GM19455 (cell line): ENCODE measurements at regions not wholly inside any gene's neighbourhood (a gene's known extent, or its start where the extent isn't known, plus 50 kb on each side); places are given as distances from the start of the nearest gene placed in this dataset.
"Not testable (repeated sequence)": the region's sequence is repeated elsewhere in the genome, so short reads cannot be mapped to it uniquely, and the experiment has no call there.

Source experiments
- ATAC-seq: cut with Tn5 transposase; IDR thresholded peaks from one replicate; pipeline ENCODE4 v1.9.1; 2021; ENCODE audit not compliant: unreplicated experiment

DNA sequence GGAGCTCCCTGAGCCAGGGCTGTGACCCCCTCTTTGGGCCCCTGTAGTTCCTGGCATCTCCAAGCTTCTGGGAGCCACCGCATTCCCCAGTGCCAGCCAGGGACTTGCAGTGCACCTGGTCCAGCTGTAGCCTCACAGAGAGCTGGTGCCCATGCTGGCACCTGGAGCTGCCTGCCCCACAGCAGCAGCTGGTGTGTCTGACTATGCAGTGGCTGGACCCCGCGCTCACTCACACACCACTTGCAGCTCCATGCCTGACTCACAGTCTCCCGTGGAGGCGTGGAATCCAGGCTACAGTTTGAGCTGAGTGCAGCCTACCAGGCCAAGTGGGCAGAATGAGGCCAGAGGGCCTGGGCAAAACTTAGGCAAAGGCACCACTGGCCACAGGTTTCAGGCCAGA is 102.2 kb upstream of the NAMPT start:
- ATAC-seq: no peak

DNA sequence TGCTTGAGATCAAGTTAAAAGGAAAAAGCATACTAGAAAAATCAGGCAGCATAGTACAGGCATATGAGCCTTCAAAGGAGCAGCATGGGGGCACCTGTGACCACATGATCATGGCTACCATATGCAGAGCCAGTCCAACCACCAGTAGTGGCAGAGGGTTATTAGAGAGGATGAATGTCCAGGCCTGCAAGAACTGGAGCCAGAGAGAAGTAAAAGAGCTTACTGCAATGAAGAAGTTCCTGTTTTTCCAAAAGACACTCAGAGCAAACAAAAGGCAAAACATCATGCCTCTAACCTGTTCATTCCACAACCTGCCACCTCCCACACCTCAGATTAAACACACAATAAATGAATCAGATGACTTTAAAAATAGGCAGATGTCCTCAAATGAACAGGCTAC is 99.6 kb upstream of the NAMPT start:
- ATAC-seq: no peak

DNA sequence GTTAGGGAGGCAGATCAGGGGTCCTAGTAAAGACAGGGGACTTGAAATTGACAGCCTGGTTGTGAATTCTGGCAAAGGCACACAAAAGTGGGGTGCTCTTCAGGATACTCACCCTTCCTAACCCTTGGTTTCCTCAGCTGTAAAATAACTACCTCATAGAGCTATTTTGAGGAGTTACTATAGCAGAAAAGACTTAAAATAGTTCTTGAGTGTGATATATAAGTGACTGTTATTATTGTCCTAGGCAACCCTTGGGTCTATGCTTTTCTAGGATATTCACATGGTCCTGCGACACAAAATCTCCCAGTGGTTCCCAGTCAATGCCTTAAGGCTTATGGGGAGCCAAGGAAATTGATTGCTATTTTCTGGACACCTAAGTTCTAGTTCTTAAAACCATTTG is 98.1 kb upstream of the NAMPT start:
- ATAC-seq: no peak

DNA sequence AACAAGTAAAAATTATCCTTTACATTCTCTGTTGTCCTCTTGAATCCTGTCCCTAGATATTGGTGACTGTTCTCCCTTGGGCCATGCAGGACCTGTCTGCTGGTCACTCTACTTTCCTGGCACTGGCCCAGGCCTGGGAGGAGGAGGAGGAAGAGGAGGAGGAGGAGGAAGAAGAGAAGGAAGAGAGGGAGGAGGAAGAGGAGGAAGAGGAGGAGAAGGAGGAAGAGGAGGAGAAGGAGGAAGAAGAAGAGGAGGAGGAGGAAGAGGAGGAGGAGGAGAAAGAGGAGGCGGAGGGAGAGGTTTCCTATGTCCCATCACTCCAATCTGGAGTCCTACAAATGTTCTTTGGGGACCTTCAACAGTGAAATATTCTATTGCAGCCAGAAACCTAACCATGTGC is 97.3 kb upstream of the NAMPT start:
- no peak for ATAC-seq

DNA sequence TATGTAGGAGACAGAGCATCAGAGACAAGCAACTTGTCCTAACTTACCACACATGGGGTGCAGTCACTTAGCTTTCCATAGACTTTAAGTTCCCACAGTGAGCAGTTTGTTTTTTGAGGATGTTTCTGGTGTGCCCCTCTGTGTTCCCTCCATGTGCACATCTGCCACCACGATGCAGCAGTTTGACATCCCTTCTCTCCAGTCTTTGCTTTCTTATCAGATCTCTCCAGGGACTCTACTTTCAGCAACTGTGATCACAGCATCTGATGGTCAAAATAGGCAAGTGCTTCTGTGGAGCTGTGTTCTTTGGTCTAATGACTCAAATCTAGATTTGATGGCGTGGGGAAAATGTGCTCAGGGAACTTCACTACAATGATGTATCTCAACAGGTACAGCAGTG is 96.5 kb upstream of the NAMPT start:
- ATAC-seq: no peak

DNA sequence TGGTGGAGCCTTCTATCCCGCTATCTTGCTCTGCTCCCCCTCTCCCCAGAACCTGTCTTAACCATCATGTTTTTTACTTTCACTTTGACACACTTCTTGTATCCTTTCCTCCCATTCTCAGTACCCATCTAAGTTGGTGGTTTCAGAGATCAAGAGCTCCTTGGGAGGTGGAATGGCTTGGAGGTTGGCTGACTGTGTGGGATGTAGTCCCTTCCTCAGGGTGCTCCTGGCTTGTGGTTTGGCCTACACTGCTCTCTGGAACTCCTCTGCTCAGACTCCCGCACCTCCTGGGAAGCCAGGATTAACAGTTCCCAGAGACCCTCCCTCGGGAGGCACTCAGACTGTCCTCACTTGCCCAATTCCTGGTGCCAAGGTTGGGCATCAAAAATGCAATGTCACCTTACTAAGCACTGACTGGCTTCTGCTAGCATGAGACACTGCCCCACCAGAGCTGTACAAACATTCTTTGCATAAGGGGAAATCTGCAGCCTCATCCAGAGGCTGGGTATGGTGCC is 93.1 kb upstream of the NAMPT start:
- ATAC-seq: no peak

DNA sequence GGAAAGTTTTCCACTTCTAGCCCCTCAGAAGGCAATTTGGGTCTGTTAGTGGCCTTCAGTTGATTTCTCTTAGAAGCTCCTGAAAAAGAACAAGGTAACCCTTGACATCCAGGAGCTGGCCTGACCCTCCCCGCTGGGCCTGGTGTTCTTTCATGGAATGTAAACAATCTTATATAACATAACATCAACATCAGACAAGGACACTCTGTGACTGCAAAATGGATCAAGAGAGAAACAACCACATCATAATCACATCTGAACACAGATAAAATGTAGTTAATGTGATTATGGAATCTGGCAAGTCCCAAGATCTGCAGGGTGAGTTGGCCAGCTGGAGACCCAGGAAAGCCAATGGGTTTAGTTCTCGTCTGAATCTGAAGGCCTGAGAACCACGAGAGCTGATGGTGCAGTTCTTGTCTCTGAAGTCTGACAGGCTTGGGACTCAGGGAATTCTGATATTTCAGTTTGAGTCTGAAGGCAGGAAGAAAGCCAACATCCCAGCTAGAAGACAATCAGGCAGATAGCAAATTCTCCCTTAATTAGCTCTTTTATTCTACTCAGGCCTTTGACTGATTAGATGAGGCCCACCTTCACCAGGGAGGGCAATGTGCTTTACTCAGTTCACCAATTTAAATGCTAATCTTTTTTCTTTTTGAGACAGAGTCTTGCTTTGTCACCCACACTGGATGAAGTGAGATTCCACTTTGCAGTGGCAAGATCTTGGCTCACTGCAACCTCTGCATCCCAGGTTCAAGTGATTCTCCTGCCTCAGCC is 91.4 kb upstream of the NAMPT start:
- ATAC-seq: no peak

DNA sequence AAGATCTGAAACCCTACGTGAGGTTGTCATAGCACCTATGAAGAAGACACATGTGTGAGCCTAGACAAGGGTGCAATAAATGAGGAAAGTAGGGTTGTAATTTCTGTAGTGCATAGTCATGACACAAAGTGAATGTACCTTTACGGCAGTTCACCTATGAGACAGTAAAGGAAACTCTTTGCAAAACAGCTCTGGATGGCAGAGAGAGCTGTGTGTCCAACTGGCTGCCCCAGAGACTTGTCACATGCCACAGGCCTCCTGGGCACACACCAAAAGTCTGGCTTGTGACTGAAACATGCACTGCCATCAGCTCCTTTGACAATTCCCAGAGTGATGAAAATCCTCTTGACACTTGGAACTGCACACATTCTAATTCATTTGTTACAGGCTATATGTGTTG is 90.7 kb upstream of the NAMPT start:
- no peak for ATAC-seq

DNA sequence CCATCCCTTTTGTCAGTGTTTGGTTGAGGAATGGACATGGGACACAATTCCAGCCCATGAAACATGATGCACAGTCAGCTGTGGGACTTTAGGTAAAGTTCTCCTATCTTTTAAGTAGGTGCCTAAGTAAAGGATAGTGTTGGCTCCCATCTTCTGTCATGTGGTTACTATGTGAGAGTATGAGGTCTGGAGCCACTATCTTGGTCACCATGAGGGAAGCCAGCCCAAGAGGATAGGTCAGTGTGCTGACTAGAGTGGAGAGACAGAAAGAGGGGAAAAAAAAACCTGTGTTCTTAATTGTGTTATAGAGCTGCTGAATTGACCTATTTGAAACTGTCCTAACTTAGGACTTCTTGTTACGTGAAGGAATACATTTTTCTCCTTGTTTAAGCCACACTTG is 89.7 kb upstream of the NAMPT start:
- ATAC-seq: no peak

DNA sequence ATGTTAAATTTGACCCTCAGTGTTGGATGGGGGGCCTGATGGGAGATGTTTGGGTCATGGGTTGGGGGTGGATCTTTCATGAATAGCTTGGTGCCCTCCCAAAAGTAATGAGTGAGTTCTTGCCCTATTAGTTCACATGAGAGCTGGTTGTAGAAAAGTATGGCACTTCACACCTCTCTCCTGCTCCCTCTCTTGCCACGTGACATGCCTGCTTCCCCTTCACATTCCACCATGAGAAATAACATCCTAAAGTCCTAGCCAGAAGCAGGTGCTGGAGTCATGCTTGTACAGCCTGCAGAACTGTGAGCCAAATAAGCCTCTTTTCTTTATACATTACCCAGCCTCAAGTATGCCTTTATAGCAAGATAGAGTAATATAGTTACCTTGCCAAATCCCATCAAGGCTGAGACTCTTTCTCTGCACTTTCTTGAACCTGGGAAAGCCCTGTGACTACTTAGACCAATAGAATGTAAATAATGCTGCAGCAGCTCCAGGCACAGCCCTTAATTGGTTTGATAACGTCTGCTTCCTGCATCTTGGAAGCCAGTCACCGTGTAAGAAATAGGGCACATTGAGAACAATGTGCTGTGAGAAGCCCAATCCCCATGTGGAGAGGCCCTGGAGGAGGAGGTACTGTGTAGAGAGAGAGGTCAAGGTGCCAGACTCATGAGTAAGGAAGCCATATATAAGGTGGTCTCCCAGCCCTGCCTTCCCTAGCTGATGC is 88.0 kb upstream of the NAMPT start:
- ATAC-seq: no peak

DNA sequence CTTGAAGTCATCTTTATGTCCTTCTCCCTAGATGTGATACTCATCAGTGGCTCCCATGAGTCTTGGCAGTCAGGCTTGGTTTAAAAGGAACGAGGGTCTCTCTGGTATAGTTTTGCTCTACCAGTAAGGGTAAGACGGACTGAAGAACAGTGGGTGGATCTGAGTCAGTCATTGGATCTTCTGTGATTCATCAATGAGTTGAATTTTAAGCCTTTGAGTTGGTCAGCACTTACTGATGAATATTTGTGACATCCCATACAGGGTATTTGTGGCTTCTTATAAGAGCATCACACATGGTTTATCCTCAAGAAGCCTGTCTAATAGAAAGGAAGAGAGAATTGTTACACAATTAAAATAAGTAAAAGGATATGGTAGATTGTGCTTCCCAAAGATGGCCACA is 87.3 kb upstream of the NAMPT start:
- no peak for ATAC-seq

DNA sequence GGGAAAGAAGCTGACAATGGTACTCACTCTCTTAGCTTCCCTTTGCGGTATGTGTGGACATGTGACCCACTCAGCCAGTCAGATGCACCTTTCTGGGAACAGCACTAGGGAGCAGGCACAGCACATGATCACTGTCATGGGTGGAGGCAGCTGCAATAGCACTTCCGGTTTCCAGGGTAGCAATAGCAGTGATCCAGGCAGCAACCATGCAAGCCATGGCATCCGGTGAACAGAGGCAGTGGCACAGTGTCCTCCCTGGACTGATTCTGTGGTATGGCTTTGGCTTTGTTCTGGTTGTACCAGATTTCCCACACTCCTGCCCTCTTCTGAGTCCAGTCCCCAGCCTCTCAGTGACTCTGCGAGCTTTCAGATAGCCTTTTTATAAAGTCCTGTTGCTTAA is 86.8 kb upstream of the NAMPT start:
- ATAC-seq: no peak

DNA sequence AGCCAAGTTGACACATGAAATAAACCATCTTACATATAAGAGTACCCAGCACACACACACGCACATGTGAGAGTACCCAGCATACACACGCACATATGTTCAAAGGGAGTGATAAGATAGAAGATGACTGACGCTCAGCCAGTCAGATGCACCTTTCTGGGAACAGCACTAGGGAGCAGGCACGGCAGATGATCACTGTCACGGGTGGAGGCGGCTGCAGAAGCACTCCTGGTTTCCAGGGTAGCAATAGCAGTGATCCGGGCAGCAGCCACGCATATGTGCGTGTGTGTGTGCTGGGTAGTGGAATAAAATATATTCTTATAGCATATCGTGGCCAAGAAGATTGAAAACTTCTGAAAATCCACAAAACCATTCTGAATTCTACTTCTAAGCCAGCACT is 85.8 kb upstream of the NAMPT start:
- no peak for ATAC-seq

DNA sequence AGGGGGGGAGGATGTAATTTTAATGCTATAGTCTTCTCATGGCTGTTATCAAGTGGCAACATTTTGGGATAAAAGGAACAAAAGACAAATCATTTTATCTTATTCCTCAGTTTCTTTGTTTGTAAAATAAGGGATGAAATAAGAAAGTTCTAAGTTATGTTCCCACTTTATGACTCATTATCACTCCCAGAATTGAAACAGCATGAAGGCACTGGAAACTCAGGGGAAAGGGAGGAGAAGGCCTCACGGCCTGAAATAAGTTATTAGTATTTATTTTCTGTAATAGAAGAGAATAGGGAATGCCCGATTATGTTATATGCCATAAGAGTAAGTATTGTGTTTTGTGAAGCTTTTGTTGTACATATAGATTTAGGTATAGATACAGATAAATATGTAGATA is 85.0 kb upstream of the NAMPT start:
- no peak for ATAC-seq

DNA sequence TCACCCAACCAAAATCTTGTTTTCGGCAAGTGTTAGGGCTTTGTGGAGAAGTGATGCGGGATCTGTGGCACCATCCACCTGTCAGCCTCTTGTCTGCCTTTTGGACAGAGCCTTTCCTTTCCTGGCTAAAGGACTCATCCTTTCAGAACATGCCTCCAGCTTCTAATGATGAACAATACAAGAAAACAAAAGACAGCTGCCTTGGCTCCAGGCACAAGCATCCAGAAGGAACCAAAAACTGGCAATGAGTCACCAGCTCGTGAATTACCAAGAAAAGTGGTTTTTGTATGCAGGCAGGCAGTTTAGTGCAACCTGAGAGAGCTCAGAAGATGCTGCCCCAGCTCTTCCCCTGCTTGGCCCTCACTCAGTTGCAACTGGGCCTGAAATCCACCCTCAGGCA is 84.6 kb upstream of the NAMPT start:
- no peak for ATAC-seq

DNA sequence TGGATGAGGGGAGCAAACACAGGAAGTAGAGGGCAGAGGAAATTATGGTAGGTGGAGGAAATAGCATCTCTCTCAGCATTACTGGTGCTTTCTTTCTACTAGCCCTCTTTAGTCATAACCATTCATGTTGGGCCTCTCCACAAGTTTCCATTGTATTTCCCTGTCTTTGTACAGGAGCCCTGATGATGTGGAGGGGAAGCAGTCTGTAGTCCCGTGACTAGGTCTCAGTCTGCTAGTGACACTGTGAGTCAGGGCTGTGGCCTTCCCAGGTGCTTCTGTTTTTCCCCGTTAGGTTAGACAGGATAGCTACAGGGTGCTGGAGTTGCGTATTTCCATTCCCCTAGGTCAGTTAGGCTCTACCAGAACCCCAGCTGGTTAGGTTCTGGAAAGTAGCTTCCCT is 82.9 kb upstream of the NAMPT start:
- no peak for ATAC-seq

DNA sequence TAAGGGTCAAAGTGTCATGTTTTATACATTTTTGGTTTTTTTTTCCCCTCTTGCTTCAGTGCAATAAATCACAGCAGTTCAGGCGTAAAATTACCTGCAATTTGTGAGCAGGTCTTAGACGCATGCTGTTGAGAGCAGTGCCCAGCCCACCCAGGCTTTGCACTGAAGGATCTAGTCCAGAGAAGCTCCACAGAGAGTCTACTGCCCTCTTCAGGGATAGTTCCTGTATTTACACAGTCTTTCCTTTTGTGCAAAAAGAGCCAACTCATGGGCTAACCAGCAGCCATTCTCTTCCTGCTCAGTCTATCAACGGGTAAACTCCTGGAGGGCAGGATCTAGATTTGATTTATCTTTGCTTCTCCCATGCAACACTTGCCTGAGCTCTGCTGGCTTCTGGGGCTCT is 82.2 kb upstream of the NAMPT start:
- ATAC-seq: no peak

DNA sequence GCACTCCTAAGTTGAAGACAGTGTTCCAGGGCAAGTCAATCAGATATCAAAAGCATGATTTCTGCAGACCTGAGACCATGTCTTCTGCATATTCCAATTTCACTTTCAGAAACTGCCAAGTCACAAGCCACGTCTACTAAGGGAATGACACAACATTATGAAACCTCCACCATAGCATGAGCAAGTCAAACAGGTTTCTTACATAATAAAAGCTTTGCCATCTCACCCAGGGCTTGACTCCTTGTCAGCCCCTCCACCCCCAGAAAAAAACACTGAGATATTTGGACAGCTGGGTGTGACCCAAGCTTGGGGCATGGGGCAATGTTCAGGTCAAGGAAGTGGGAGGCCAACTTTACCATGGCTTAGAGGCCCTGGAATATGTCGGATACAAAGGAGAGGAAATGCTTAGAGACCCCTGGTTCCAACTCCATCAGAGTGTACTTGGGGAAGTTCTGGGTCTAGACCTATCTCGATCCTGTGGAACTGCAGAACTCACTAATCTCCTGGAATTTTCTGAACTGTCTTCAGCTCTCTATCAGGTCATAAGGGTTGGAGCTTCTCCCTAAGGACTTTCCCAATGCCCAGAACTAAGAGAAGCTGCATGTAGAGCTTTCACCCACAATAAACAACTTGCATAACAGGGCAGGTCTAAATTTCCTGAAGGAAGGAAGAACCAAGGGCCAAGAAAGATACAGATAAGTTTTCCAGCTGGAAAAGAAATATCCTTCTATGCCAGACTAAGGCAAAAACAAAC is 80.6 kb upstream of the NAMPT start:
- peak; percentile 72 for ATAC-seq

DNA sequence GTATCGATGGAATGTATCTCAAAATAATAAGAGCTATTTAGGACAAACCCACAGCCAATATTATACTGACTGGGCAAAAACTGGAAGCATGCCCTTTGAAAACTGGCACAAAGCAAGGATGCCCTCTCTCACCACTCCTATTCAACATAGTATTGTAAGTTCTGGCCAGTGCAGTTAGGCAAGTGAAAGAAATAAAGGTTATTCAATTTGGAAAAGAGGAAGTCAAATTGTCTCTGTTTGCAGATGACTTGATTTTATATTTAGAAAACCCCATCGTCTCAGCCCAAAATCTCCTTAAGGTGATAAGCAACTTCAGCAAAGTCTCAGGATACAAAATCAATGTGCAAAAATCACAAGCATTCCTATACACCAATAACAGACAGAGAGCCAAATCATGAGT is 77.7 kb upstream of the NAMPT start:
- not testable (repeated sequence) for ATAC-seq

DNA sequence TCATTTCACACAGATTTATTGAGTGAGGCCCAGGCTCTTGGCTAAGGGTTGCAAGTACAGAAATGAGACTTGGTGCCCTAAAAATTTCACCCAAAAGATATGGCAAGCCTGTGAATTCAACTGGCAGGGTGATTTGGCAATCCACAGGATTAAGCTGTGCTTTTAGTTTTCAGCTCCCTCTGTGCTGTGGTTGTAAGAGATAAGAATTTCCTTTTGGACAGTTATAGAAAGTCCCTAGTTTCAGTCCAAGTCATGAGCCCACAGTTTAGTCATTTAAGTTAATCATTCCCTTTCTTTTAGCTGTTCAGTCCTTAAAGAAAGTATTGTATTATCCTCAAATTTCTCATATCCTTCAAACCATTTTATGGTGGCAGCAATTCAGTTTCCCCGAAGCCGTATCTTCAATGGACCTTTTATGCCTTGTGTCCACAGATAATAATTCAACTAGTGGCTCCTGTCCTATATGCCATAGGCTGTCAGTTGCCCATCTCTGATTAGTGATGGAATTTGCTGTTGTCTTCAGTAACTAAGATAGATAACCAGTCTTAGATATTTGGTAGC is 73.4 kb upstream of the NAMPT start:
- no peak for ATAC-seq

DNA sequence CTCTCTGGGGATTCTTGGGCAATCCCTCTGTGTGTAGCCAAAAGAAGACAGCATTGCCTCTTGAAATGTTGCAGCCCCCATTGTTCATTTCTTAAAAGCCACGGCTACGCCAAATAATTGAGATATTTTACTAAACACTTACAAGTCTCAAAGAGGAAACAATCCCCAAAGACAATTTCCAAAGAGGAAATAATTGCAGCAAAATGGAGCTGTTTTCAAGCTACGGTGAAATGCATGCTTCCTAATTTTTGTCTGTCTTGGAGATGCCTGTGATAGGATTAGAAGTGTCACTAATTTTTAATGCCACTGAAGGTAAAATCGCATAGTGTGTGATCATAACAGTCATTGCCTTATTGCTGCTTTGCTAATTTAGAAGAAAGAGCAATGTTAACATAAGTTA is 72.9 kb upstream of the NAMPT start:
- ATAC-seq: no peak

DNA sequence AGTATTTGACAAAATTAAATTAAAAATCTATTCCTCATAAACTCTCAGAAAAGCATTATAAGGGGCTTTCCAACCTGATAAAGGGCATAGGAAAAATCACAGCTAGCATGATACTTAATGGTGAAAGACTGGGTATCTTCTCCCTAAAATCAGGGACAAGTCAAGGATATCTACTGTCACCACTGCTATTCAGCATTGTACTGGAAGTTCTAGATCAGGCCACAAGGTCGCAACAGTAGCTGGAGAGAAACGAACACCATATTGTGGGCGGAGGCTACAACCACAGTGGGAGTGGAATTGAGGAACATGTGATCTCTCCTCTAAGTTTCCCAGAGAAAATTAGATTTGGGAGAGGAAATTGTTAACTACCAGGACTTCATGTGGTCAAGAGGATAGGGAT is 70.0 kb upstream of the NAMPT start:
- no peak for ATAC-seq
